GM19351 (cell line): ENCODE measurements at regions not wholly inside any gene's neighbourhood (a gene's known extent, or its start where the extent isn't known, plus 50 kb on each side); places are given as distances from the start of the nearest gene placed in this dataset.

Source experiments
- ATAC-seq: cut with Tn5 transposase; IDR thresholded peaks from one replicate; pipeline ENCODE4 v1.9.1; 2021; ENCODE audit warnings: mild to moderate bottlenecking, moderate library complexity; ENCODE audit not compliant: unreplicated experiment

GRCh38 chr9:25964239-25964638 is 286.0 kb upstream of the TUSC1 start:
- ATAC-seq: peak; percentile 88

- no peak for ATAC-seq
These were observed 281.9 kb upstream of the TUSC1 start for GRCh38 chr9:25960178-25960577.

- ATAC-seq: no peak
These were observed 276.0 kb upstream of the TUSC1 start for GRCh38 chr9:25954209-25954608.

- ATAC-seq: no peak
These were observed 269.9 kb upstream of the TUSC1 start for GRCh38 chr9:25948182-25948581.

- ATAC-seq: no peak
These were observed 260.9 kb upstream of the TUSC1 start for GRCh38 chr9:25939126-25939525.

GRCh38 chr9:25936031-25936430 is 257.8 kb upstream of the TUSC1 start:
- ATAC-seq: no peak

- ATAC-seq: no peak
These were observed 256.9 kb upstream of the TUSC1 start for GRCh38 chr9:25935188-25935587.

- ATAC-seq: no peak
These were observed 240.5 kb upstream of the TUSC1 start for GRCh38 chr9:25918761-25919160.

GRCh38 chr9:25917731-25918362 is 239.6 kb upstream of the TUSC1 start:
- ATAC-seq: no peak

GRCh38 chr9:25913806-25914205 is 235.6 kb upstream of the TUSC1 start:
- ATAC-seq: no peak

- ATAC-seq: no peak
These were observed 226.5 kb upstream of the TUSC1 start for GRCh38 chr9:25904701-25905100.

GRCh38 chr9:25891527-25891926 is 213.3 kb upstream of the TUSC1 start:
- ATAC-seq: no peak

- no peak for ATAC-seq
These were observed 211.4 kb upstream of the TUSC1 start for GRCh38 chr9:25889661-25890060.

GRCh38 chr9:25876248-25876647 is 198.0 kb upstream of the TUSC1 start:
- ATAC-seq: no peak

GRCh38 chr9:25864509-25864908 is 186.3 kb upstream of the TUSC1 start:
- ATAC-seq: no peak

- ATAC-seq: no peak
These were observed 183.2 kb upstream of the TUSC1 start for GRCh38 chr9:25861421-25861820.

GRCh38 chr9:25857147-25857546 is 178.9 kb upstream of the TUSC1 start:
- no peak for ATAC-seq

- no peak for ATAC-seq
These were observed 172.6 kb upstream of the TUSC1 start for GRCh38 chr9:25850803-25851202.

- no peak for ATAC-seq
These were observed 167.6 kb upstream of the TUSC1 start for GRCh38 chr9:25845867-25846266.

GRCh38 chr9:25830381-25830780 is 152.1 kb upstream of the TUSC1 start:
- no peak for ATAC-seq

GRCh38 chr9:25827626-25828025 is 149.4 kb upstream of the TUSC1 start:
- no peak for ATAC-seq

GRCh38 chr9:25816439-25816838 is 138.2 kb upstream of the TUSC1 start:
- ATAC-seq: no peak

GRCh38 chr9:25814023-25814422 is 135.8 kb upstream of the TUSC1 start:
- no peak for ATAC-seq
